Osteoblast (primary cell): ENCODE measurements at regions not wholly inside any gene's neighbourhood (a gene's known extent, or its start where the extent isn't known, plus 50 kb on each side); places are given as distances from the start of the nearest gene placed in this dataset.

ENCODE experiments used
- DNase-seq: peaks from one replicate; pipeline ENCODE4 v3.0.0; 2011; ENCODE audit warnings: low spot score, mixed read lengths; ENCODE audit not compliant: insufficient read length; ENCODE audit errors: missing footprints
- H2AFZ ChIP-seq: 2 replicates; pipeline ENCODE4 v1.6.0; 2011; ENCODE audit warnings: mild to moderate bottlenecking, low read length
- H3K27ac ChIP-seq: 2 replicates; pipeline ENCODE4 v1.5.1; 2011; ENCODE audit warnings: mild to moderate bottlenecking, low read depth, low read length, moderate library complexity
- H3K27me3 ChIP-seq: 2 replicates; pipeline ENCODE4 v1.6.0; 2012; ENCODE audit warnings: mild to moderate bottlenecking, control low read depth, inconsistent platforms, low read length, moderate library complexity; ENCODE audit not compliant: insufficient read depth
- H3K36me3 ChIP-seq: 2 replicates; pipeline ENCODE4 v1.5.1; 2011; ENCODE audit warnings: mild to moderate bottlenecking, low read length, control low read depth, moderate library complexity; ENCODE audit not compliant: insufficient read depth
- H3K4me1 ChIP-seq: 2 replicates; pipeline ENCODE4 v1.5.1; 2011; ENCODE audit warnings: mild to moderate bottlenecking, low read length, control low read depth, moderate library complexity; ENCODE audit not compliant: insufficient read depth
- H3K4me2 ChIP-seq: 2 replicates; pipeline ENCODE4 v1.6.0; 2011; ENCODE audit warnings: mild to moderate bottlenecking, low read length; ENCODE audit not compliant: insufficient read depth
- H3K4me3 ChIP-seq: fragments of 200-600 bp; sonication (generic); 3 replicates; pipeline ENCODE4 v1.5.1; 2012; ENCODE audit warnings: mild to moderate bottlenecking, low read length, inconsistent platforms; ENCODE audit not compliant: insufficient read depth
- H3K79me2 ChIP-seq: 2 replicates; pipeline ENCODE4 v1.6.0; 2012; ENCODE audit warnings: mild to moderate bottlenecking, low read length, control low read depth, inconsistent platforms; ENCODE audit not compliant: insufficient read depth
- H3K9me3 ChIP-seq: 2 replicates; pipeline ENCODE4 v1.5.1; 2011; ENCODE audit warnings: low read depth, low read length, control low read depth
- H4K20me1 ChIP-seq: 2 replicates; pipeline ENCODE4 v1.6.0; 2012; ENCODE audit warnings: mild to moderate bottlenecking, low read length, control low read depth; ENCODE audit not compliant: insufficient read depth
- TF ChIP-seq, protein P1 (sequence below): IDR thresholded peaks from 2 replicates; pipeline ENCODE4 v1.5.1; 2011; ENCODE audit warnings: mild to moderate bottlenecking, low read depth, low read length, moderate library complexity; ENCODE audit errors: extremely low read depth

DNA sequence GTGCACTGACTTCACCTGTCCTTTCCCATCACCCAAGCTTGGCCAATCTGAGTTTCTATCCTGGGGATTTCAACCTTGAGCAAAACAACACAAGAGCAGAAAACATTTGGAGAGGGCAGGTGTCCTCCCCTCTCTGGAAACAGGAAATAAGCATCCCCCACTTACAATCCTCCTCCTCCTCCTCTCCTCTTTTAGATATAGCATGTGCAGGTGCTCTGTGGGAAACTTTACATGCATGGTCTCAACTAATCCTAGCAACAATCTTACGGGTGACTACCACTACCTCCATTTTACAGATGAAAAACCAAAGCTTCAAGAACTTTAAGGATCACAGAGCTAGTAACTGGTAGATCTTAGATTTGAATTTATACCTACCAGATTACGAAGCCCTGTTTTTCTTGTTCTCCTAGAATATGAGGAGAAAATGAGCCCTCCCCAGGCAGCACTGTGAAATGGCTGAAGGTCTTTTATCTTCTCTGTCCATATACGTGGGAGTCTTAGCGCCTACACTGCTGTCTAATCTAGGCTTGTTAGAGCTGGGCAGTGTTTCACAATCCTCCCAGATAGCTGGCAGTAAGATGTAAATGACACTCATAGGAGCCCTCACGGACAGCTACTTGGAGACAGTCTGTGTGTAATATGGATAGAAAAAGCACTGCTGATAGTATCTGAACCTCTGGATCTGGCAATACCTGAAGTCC lies 301.2 kb upstream of the PROK2 start:
- DNase-seq, result peak; percentile 89
- H3K4me2 ChIP-seq, result no peak overlapping the region

DNA sequence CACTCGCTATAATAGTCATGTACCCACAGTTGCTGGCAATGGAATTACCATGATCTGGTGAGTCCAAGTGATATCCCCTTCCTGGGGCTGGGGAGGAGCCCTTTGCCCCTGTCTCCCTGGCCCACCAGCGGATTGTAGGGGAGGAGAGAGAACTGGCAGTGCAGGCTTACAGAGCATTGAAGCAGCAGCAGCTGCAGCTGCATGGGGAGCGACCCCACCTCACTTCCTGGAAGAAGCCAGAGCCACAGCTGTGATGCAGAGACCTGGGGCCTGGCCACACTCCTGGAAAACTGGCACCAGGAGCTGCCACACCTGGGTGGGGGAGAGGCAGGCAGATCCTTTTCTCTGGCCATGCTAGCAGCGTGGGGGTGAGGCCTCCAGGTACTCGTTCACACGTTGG lies 300.1 kb upstream of the PROK2 start:
- Histone ChIP-seq H3K36me3 (no peaks in the 10 kb centered on the region), H3K27ac (no peak overlapping the region), H4K20me1 (no peaks in the 10 kb centered on the region), H2AFZ (no peak overlapping the region), H3K4me2 (no peak overlapping the region), H3K4me3 (no peak overlapping the region), H3K79me2 (no peaks in the 10 kb centered on the region), H3K4me1 (peaks cover 10% of the 10 kb centered on the region), H3K27me3 (no peaks in the 10 kb centered on the region), H3K9me3 (no peaks in the 10 kb centered on the region)
- no peak for DNase-seq
- TF ChIP-seq, protein P1, sequence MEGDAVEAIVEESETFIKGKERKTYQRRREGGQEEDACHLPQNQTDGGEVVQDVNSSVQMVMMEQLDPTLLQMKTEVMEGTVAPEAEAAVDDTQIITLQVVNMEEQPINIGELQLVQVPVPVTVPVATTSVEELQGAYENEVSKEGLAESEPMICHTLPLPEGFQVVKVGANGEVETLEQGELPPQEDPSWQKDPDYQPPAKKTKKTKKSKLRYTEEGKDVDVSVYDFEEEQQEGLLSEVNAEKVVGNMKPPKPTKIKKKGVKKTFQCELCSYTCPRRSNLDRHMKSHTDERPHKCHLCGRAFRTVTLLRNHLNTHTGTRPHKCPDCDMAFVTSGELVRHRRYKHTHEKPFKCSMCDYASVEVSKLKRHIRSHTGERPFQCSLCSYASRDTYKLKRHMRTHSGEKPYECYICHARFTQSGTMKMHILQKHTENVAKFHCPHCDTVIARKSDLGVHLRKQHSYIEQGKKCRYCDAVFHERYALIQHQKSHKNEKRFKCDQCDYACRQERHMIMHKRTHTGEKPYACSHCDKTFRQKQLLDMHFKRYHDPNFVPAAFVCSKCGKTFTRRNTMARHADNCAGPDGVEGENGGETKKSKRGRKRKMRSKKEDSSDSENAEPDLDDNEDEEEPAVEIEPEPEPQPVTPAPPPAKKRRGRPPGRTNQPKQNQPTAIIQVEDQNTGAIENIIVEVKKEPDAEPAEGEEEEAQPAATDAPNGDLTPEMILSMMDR, result no peak

More for the DNA sequence above, 301.2 kb upstream of the PROK2 start:
- Histone ChIP-seq H3K4me1 (peaks cover 10% of the 10 kb centered on the region), H3K79me2 (no peaks in the 10 kb centered on the region), H3K4me3 (no peak overlapping the region), H2AFZ (no peak overlapping the region), H3K9me3 (no peaks in the 10 kb centered on the region), H3K27me3 (no peaks in the 10 kb centered on the region), H4K20me1 (no peaks in the 10 kb centered on the region), H3K36me3 (no peaks in the 10 kb centered on the region), H3K27ac (no peak overlapping the region)
- TF ChIP-seq, protein P1, result no peak

DNA sequence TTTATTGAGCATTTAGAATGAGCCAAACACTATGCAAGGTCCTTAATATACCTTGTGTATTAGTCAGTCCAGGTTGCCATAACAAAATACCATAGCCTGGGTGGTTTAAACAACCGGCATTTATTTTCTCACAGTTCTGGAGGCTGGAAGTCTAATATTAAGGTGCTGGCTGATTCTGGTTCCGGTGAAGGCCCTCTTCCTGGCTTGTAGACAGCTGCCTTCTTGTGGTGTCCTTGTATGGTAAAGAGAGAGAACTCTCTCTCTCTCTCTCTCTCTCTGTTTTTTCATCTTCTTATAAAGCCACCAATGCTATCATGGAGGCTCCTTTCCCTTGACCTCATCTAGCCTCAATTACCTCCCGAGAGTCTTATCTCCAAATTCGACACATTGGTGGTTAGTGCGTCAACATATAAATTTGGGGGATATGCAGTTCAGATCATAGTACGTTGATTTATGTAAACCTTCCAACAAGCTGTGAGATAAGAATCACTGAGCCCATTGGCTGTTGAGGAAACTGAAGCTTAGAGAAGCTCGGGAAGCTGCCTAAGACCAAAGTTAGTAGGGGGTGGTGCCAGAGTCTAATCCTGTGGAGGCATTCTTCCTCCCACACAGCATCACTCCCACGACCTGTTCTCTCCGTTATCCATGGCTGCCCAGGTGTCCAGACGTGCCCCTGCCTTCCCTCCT lies 298.0 kb upstream of the PROK2 start:
- Histone ChIP-seq H3K27me3 (no peaks in the 10 kb centered on the region), H2AFZ (no peak overlapping the region), H3K79me2 (no peaks in the 10 kb centered on the region), H3K4me2 (peak overlapping the region; percentile 59), H3K27ac (peak overlapping the region; percentile 58), H3K9me3 (no peaks in the 10 kb centered on the region), H3K36me3 (no peaks in the 10 kb centered on the region), H4K20me1 (no peaks in the 10 kb centered on the region), H3K4me3 (no peak overlapping the region), H3K4me1 (peaks cover 10% of the 10 kb centered on the region)
- TF ChIP-seq, protein P1, result no peak
- no peak for DNase-seq

DNA sequence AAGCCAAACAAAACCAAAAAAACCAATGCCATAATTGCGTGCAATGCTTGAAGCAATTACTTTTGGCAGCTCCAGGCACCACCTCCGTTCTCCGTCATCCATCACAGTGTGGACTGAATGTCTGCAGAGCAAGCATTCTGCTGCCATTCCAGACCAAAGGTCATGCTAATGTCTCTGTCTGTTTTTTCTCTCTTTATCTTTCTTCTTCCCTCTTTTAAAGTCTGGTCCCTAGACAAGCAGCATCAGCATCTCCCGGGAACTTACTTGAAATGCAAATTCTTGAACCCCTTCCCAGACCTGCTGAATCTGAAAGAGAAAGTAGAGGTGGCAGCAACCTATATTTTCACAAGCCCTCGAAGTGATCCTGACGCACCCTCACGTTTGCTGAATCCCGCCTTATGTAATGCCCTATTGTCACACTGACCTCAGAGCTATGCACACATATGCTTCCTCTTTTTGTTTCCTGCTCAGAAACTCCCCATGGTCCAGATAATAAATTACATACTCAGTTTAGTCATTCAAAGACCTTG lies 297.3 kb upstream of the PROK2 start:
- Histone ChIP-seq H3K27me3 (no peaks in the 10 kb centered on the region), H3K79me2 (no peaks in the 10 kb centered on the region), H3K4me2 (peak overlapping the region; percentile 59), H3K4me1 (peaks cover 10% of the 10 kb centered on the region), H3K36me3 (no peaks in the 10 kb centered on the region), H3K9me3 (no peaks in the 10 kb centered on the region), H3K27ac (peak overlapping the region; percentile 58), H3K4me3 (no peak overlapping the region), H2AFZ (no peak overlapping the region), H4K20me1 (no peaks in the 10 kb centered on the region)
- no peak for DNase-seq
- TF ChIP-seq, protein P1, result no peak
